GM19328 (cell line): ENCODE measurements at regions not wholly inside any gene's neighbourhood (a gene's known extent, or its start where the extent isn't known, plus 50 kb on each side); places are given as distances from the start of the nearest gene placed in this dataset.
"Not testable (repeated sequence)": the region's sequence is repeated elsewhere in the genome, so short reads cannot be mapped to it uniquely, and the experiment has no call there.

ENCODE experiments used
- ATAC-seq: cut with Tn5 transposase; IDR thresholded peaks from one replicate; pipeline ENCODE4 v1.9.1; 2021; ENCODE audit warnings: mild to moderate bottlenecking, moderate library complexity; ENCODE audit not compliant: unreplicated experiment

- no peak for ATAC-seq
Observed at GRCh38 chr10:84571146-84571545, 242.8 kb downstream of the CCSER2 start.

- ATAC-seq, result no peak
Observed at GRCh38 chr10:84574102-84574501, 245.7 kb downstream of the CCSER2 start.

- ATAC-seq, result no peak
Observed at GRCh38 chr10:84581976-84582375, 253.6 kb downstream of the CCSER2 start.

GRCh38 chr10:84583501-84583900 is 255.1 kb downstream of the CCSER2 start:
- ATAC-seq, result no peak

DNA sequence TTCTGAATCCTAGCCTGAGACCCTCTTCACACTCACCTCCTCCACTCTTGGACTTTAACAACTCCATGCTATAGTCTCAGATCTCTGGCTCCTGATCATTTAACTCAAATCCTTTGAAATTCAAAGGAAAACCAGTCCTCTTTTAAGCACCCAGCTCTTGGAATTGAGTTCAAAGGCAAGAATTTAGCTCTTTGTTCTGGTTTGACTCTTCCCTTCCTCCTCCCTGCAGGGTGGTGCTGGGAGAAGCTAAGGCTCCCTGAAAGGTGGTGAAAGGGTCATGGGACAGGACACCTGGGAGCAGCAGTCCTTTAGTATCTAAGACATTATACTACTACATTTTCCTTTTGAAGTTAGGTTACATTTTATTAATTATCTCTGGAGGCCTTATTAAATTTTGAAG is 259.4 kb downstream of the CCSER2 start:
- no peak for ATAC-seq

DNA sequence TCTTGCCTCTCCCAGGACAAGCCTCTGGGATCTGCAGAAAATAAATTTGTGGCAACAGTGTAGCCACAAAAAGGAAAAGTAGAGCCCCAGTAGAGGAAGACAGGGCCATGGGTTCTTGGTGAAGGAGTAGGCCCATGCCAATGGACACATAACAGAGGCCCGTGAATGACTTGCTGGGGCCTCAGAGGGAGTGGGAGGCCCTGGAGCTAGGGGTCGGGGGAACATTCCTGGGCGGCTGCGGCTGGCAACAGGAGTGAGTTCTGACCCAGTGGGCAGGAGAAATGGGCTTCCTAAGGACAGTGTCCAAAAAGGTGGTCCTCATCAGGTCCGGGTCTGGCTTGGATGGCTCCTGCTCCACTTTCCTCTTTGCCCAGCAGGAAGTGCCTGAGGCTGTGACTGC is 260.0 kb downstream of the CCSER2 start:
- no peak for ATAC-seq

DNA sequence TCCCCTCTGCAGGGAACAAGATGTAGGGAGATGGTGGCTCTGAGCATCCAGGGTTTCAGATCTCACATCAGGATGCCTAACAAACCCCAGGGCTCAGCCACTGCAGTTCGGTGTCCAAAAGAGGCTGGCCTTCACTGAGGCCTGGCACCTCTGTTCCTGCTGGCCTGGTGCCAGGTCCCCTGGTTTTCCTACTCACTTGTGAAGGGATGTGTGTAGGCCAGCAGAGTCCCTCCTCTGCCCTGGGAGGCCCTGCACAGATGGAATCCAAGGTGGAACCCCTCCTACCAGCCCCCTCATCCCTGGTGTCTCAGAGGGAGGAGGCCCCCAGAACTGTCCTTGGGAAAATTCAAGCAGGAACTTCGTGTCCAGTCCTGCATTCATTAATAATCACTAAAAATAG is 260.6 kb downstream of the CCSER2 start:
- ATAC-seq, result no peak

DNA sequence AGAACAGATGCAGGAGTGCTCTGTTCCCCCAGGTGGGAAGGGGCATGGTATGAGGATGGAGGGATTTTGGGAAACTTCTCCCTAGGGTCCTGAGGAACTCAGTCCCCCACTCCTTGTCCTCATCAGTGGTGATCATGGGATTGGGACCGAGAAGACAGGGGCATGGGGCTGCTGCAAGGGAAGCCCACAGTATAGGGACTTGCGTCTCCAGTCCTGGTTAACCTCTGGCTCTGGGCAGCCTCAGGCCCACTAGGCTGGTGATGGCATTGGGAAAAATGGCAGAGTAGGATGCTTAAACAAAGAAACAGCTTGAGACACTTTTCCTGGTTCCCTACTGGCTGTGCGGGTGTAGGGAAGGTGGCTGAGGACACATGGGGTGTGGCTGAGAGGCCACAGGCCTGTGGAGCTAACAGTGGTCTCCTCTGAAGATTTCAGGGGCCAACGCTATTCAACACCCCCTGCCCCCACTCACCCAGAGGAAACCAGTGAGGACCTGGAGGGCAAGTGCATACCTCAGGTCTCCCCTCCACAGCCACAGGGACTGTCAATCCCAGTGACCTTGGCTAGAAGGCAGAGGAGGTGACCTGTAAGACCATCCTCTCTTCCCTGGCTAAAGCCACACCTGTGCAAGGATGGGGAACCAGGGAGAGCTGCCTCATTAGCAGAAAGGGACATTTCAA is 261.3 kb downstream of the CCSER2 start:
- ATAC-seq, result no peak

- no peak for ATAC-seq
Observed at GRCh38 chr10:84590327-84591193, 262.2 kb downstream of the CCSER2 start.

- no peak for ATAC-seq
Observed at GRCh38 chr10:84593506-84593905, 265.1 kb downstream of the CCSER2 start.

DNA sequence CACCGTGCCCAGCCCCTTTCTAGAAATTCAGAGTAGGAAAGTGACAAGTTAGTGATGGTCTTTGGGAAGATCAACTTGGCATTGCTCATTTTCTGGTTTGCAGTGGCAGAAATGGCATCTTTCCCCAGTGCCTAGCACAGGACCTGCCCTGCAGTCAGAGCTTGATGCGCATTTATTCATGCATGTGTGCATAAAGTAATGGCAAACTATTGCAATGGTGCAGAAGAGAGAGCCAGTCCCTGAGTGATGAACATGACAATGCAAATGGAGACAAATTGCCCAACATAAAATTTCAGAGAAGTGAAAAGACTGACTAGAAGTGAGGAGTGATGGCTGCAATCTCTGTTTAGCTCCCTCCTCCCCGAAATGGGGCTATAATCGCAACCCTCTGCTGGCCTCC is 268.2 kb downstream of the CCSER2 start:
- no peak for ATAC-seq

DNA sequence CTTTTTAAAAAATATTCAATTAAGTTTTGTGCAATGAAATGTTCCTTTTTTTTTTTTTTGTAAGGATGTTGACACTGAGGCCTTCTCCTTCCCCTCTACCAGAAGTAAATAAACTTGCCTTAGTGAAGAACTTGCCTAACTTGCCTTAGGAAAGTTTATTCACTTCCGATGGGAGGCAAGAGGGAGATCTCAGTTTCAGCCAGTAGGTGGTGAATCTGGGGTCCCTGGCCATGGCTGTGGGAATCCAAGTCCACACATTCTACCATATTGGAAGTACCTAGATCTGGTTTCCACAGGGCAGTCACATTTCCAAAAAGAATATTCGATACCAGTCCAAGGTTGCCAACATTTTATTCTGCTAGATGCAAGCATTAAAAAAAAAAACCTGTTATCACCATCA is 270.9 kb downstream of the CCSER2 start:
- no peak for ATAC-seq

DNA sequence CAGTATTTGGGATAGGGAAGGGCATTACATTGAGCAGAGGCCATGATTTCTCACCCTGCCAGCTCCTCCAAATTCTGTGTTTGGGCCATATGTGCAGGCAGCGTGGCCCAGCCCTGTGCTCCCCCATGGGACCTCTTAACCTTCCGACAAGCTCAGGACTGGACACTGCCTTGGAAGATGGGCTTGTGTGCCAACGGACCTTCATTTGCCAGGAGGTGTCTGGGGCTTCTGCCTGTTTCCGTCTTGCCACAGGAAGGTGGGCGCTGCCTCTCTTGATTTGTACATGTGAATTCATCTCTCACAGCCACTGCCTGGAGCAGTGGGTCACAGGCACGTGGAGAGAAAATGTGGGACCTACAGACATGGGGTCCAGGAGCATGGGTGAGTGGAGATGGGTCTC is 272.6 kb downstream of the CCSER2 start:
- ATAC-seq, result no peak

DNA sequence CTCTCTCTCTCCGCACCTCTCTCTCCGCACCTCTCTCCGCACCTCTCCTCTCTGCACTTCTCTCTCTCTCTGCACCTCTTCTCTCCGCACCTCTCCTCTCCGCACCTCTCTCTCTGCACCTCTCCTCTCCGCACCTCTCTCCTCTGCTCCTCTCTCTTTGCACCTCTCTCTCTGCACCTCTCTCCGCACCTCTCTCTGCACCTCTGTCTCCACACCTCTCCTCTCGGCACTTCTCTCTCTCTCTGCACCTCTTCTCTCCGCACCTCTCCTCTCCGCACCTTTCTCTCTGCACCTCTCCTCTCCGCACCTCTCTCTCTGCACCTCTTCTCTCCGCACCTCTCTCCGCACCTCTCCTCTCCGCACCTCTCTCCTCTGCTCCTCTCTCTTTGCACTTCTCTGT is 274.2 kb downstream of the CCSER2 start:
- not testable (repeated sequence) for ATAC-seq

DNA sequence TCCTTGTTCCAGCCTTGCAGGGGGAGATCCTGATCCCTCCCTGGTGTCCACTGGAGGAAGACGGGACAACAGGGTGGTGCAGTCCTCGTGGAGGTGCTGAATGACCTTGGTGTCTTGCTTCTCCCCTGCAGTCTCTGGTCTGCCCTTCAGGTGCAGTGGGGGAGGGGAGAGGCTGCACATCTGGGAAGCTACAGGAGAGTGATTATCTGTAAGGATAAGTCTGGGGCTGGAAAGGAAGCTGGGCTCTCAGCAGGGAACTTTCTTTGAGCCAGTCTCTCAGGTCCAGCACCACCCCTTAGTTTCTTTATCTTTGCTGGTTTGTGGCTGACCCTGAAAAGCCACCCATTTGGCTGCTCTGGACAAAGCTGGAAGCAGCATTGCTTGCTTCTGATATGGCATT is 275.6 kb downstream of the CCSER2 start:
- ATAC-seq, result no peak

GRCh38 chr10:84605802-84606201 is 277.4 kb downstream of the CCSER2 start:
- no peak for ATAC-seq

- ATAC-seq, result no peak
Observed at GRCh38 chr10:84606428-84606827, 278.0 kb downstream of the CCSER2 start.

DNA sequence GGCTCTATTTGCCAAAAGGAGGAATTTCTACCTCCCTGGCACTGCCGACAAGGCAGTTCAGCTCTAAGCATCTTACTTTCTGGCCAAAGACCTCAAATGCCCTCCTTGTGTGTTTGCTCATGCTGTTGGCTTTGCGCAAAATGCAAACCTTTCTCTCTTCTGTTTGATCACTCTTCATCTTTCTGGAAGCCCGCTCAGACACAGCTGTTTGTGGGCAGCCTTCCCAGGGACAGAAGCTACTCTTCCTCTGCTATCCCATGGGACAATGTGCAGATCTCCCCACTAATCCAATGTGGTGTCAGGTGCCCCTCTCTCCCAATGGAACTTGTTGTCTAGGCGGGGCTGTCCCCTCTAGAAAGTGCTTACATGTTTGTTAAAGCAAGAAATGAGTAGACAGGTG is 278.7 kb downstream of the CCSER2 start:
- no peak for ATAC-seq

DNA sequence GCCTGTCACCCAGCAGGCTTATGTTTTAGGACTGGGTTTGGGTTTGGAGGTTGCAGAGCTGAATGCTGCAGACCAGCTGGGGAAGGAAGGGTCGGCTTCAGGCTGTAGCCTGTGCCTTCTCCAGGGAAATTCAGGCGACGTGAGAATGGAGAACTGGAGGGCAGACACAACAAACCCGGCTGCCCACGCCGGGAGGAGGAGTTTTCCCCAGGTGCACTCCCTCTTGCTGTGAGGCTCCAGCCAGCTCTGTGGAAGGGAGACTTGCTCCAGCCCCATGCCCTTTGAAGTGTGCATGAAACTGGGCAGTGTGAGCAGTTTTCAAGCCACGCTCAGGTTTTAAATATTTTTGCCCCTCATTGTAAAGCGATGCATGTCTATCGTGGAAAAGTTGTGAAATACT is 279.1 kb downstream of the CCSER2 start:
- ATAC-seq, result no peak

DNA sequence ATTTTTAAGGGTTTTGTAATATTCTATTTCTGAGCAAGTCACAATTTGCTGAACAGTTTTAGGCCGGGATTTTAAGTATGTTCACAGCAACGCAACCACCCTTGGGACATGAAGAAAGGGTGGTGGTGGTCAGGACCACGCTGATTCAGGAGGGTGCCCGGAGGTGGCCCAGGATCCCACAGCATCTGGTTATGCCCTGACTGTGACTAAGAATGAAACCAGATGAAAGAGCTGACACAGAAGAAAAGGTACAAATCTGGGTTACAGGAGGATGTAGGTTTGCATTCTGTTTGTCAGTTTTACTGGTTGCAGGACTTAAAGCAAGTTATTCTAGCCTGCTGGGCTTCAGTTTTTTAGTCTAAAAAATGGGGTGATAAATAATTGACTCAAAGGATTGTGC is 279.7 kb downstream of the CCSER2 start:
- ATAC-seq, result no peak

GRCh38 chr10:84613336-84614021 is 285.1 kb downstream of the CCSER2 start:
- ATAC-seq, result no peak
